Mesenchymal stem cell (in vitro differentiated cells and primary cell): ENCODE measurements at regions not wholly inside any gene's neighbourhood (a gene's known extent, or its start where the extent isn't known, plus 50 kb on each side); places are given as distances from the start of the nearest gene placed in this dataset.
A peak's percentile ranks its signal among the peaks of the same experiment; 100 is the strongest.

ENCODE experiments used
- DNase-seq: peaks from one replicate; pipeline ENCODE4 v3.0.0-alpha.2; 2013
- H2AFZ ChIP-seq: one replicate; pipeline ENCODE4 v1.6.1; 2013; ENCODE audit warnings: low read depth, mild to moderate bottlenecking, control low read depth, inconsistent platforms, low read length, moderate library complexity
- H2AK5ac ChIP-seq: 2 replicates; pipeline ENCODE4 v1.6.1; 2013; ENCODE audit warnings: low read length, moderate library complexity, mild to moderate bottlenecking, inconsistent platforms; ENCODE audit not compliant: severe bottlenecking
- H2BK120ac ChIP-seq: one replicate; pipeline ENCODE4 v1.6.1; 2013; ENCODE audit warnings: low read depth, mild to moderate bottlenecking, inconsistent platforms, low read length, moderate library complexity
- H2BK12ac ChIP-seq, 2 experiments: one replicate each; pipeline ENCODE4 v1.6.1; 2013; ENCODE audit warnings: inconsistent platforms in 2 of 2, low read length in 2 of 2, mild to moderate bottlenecking in 2 of 2, moderate library complexity in 2 of 2, control low read depth in 1 of 2
- H2BK15ac ChIP-seq: one replicate; pipeline ENCODE4 v1.6.1; 2013; ENCODE audit warnings: mild to moderate bottlenecking, low read depth, inconsistent platforms; ENCODE audit not compliant: poor library complexity, severe bottlenecking
- H2BK5ac ChIP-seq: 2 replicates; pipeline ENCODE4 v1.6.1; 2013; ENCODE audit warnings: low read depth, mild to moderate bottlenecking, low read length, control low read depth, inconsistent platforms; ENCODE audit not compliant: poor library complexity, severe bottlenecking
- H3K14ac ChIP-seq, 2 experiments: one replicate each; pipeline ENCODE4 v1.6.1; 2013; ENCODE audit warnings: inconsistent platforms in 2 of 2, low read length in 2 of 2, control low read depth in 1 of 2, mild to moderate bottlenecking in 1 of 2, moderate library complexity in 1 of 2
- H3K18ac ChIP-seq, 2 experiments: one replicate each; pipeline ENCODE4 v1.6.1; 2013; ENCODE audit warnings: inconsistent platforms in 2 of 2, low read length in 2 of 2, control low read depth in 1 of 2, low read depth in 1 of 2, mild to moderate bottlenecking in 1 of 2
- H3K23ac ChIP-seq, 2 experiments: one replicate each; pipeline ENCODE4 v1.6.1; 2013; ENCODE audit warnings: inconsistent platforms in 2 of 2, low read length in 2 of 2, mild to moderate bottlenecking in 2 of 2, moderate library complexity in 2 of 2, control low read depth in 1 of 2
- H3K27ac ChIP-seq: 2 replicates; pipeline ENCODE4 v1.5.1; 2013; ENCODE audit warnings: mild to moderate bottlenecking, moderate library complexity, low read length, control low read depth, inconsistent platforms; ENCODE audit not compliant: poor library complexity, severe bottlenecking
- H3K27me3 ChIP-seq, 2 experiments: 2 replicates each; pipeline versions ENCODE4 v1.6.1 to v1.7.0; 2013; ENCODE audit warnings: low read length in 2 of 2, mild to moderate bottlenecking in 2 of 2, moderate library complexity in 2 of 2, control low read depth in 1 of 2, inconsistent platforms in 1 of 2; ENCODE audit not compliant: control insufficient read depth in 1 of 2, insufficient read depth in 1 of 2
- H3K36me3 ChIP-seq, 2 experiments: 2 replicates each; pipeline versions ENCODE4 v1.6.1 to v1.7.0; 2013; ENCODE audit warnings: low read length in 2 of 2, control low read depth in 1 of 2, inconsistent platforms in 1 of 2, low read depth in 1 of 2, mild to moderate bottlenecking in 1 of 2; ENCODE audit not compliant: insufficient read depth in 2 of 2, control insufficient read depth in 1 of 2
- H3K4ac ChIP-seq, 2 experiments: one replicate each; pipeline ENCODE4 v1.6.1; 2013; ENCODE audit warnings: inconsistent platforms in 2 of 2, low read length in 2 of 2, mild to moderate bottlenecking in 2 of 2, moderate library complexity in 2 of 2, control low read depth in 1 of 2, low read depth in 1 of 2
- H3K4me1 ChIP-seq: 2 replicates; pipeline ENCODE4 v1.6.1; 2013; ENCODE audit warnings: low read depth, low read length, control low read depth; ENCODE audit not compliant: control insufficient read depth, insufficient read depth
- H3K4me2 ChIP-seq: 2 replicates; pipeline ENCODE4 v1.6.1; 2013; ENCODE audit warnings: low read length, mild to moderate bottlenecking, inconsistent platforms; ENCODE audit not compliant: poor library complexity, severe bottlenecking
- H3K4me3 ChIP-seq, 2 experiments: 2 replicates each; pipeline versions ENCODE4 v1.5.1 to v1.7.0; 2013; ENCODE audit warnings: low read length in 2 of 2, mild to moderate bottlenecking in 2 of 2, control low read depth in 1 of 2, low read depth in 1 of 2; ENCODE audit not compliant: insufficient read depth in 1 of 2
- H3K79me1 ChIP-seq: replicated peaks from 2 replicates; pipeline ENCODE4 v1.6.1; 2013; ENCODE audit warnings: mild to moderate bottlenecking, control low read depth, low read length, inconsistent platforms; ENCODE audit not compliant: poor library complexity, severe bottlenecking
- H3K9ac ChIP-seq: 2 replicates; pipeline ENCODE4 v1.7.0; 2013; ENCODE audit warnings: mild to moderate bottlenecking, low read length, moderate library complexity
- H3K9me3 ChIP-seq: 2 replicates; pipeline ENCODE4 v1.7.0; 2013; ENCODE audit warnings: mild to moderate bottlenecking, low read length; ENCODE audit not compliant: control insufficient read depth
- H4K8ac ChIP-seq: one replicate; pipeline ENCODE4 v1.6.1; 2013; ENCODE audit warnings: inconsistent platforms, mild to moderate bottlenecking, low read length, moderate library complexity
- H4K91ac ChIP-seq: one replicate; pipeline ENCODE4 v1.6.1; 2013; ENCODE audit warnings: mild to moderate bottlenecking, low read length, inconsistent platforms
- WGBS: methylation state at CpG from one replicate; pipeline ENCODE4 v1.1.7; 2013; ENCODE audit warnings: mixed read lengths; 5-methylcytosine and 5-hydroxymethylcytosine counted together

GRCh38 chr10:78209970-78210369 is 176.3 kb downstream of the RPS24 start:
- no peak overlapping the region for H3K9ac ChIP-seq
- no peak overlapping the region for H2BK5ac ChIP-seq
- no peak overlapping the region for H2BK12ac ChIP-seq
- no peak overlapping the region for H3K14ac ChIP-seq
- no peak overlapping the region for H3K4me3 ChIP-seq
- no peak overlapping the region for H2BK15ac ChIP-seq
- H3K36me3 ChIP-seq, result no peaks in the 10 kb centered on the region
- 89% methylated on average over 3 of the region's 4 CpGs for WGBS
- no peak overlapping the region for H3K18ac ChIP-seq
- no peaks in the 10 kb centered on the region for H3K27me3 ChIP-seq
- no peak for DNase-seq
- no peak overlapping the region for H3K23ac ChIP-seq
- no peaks in the 10 kb centered on the region for H3K9me3 ChIP-seq
- H3K4me1 ChIP-seq, result peaks cover 14% of the 10 kb centered on the region
- no peak overlapping the region for H3K4ac ChIP-seq
- H3K79me1 ChIP-seq, result no peaks in the 10 kb centered on the region
- H4K8ac ChIP-seq, result no peak overlapping the region
- no peak overlapping the region for H3K4me2 ChIP-seq
- no peak overlapping the region for H2BK120ac ChIP-seq
- H2AFZ ChIP-seq, result no peak overlapping the region
- no peak overlapping the region for H3K27ac ChIP-seq
- H4K91ac ChIP-seq, result no peak overlapping the region
- no peak overlapping the region for H2AK5ac ChIP-seq

DNA sequence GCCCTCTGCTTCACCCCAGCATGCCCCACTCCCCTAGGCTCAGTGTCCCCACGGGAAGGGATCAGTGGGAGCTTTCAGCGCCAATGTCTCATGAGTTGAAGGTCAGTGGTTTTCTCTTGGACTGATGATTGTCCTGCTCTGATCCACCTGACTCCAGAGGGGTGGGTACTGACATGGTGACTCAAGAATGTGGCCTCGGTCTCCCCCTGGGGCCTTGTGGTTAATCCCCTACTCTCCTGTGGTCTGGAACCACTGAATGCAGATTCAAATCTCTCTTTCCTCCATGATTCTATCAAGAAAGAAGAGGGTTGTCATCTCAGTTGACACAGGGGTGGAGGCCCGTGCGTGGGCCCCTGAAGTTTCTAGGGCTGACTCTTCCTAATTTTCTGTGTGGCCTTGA is 176.9 kb downstream of the RPS24 start:
- H3K23ac ChIP-seq, result no peak overlapping the region
- H4K8ac ChIP-seq, result no peak overlapping the region
- no peak overlapping the region for H2BK120ac ChIP-seq
- no peak overlapping the region for H3K27ac ChIP-seq
- no peak overlapping the region for H3K4me2 ChIP-seq
- H2AFZ ChIP-seq, result no peak overlapping the region
- no peaks in the 10 kb centered on the region for H3K27me3 ChIP-seq
- WGBS, result 94% methylated on average over 5 of the region's 5 CpGs
- no peak overlapping the region for H2BK12ac ChIP-seq
- no peak overlapping the region for H4K91ac ChIP-seq
- no peaks in the 10 kb centered on the region for H3K79me1 ChIP-seq
- DNase-seq, result no peak
- H2AK5ac ChIP-seq, result no peak overlapping the region
- no peak overlapping the region for H3K4me3 ChIP-seq
- H3K4me1 ChIP-seq, result peaks cover 15% of the 10 kb centered on the region
- H2BK5ac ChIP-seq, result no peak overlapping the region
- no peaks in the 10 kb centered on the region for H3K9me3 ChIP-seq
- H3K4ac ChIP-seq, result no peak overlapping the region
- no peak overlapping the region for H3K18ac ChIP-seq
- no peak overlapping the region for H2BK15ac ChIP-seq
- H3K14ac ChIP-seq, result no peak overlapping the region
- no peaks in the 10 kb centered on the region for H3K36me3 ChIP-seq
- H3K9ac ChIP-seq, result no peak overlapping the region

DNA sequence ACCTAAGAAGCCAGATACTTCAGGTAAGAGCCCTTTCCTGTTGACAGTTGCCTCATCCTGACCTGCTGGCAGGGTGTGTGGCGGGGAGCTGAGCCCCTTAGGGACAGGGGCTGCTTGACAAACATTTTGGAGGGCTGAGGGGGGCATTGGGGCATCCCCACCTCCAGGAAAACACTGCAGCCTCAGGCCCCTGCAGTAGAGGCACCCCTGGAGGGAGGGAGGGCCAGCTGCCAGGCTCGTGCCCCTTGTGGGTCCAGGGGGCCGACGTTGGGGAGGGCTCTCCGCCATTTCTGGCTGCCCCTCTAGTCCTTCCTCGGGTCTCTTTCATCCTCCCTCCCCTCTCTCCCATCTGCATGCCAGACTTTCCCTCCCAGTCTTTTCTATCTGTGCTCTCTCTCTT is 177.3 kb downstream of the RPS24 start:
- Histone ChIP-seq H3K4me1 (peaks cover 20% of the 10 kb centered on the region), H3K14ac (no peak overlapping the region), H2BK12ac (no peak overlapping the region), H3K4ac (no peak overlapping the region), H3K23ac (no peak overlapping the region), H2AFZ (no peak overlapping the region), H3K4me2 (no peak overlapping the region), H3K36me3 (no peaks in the 10 kb centered on the region), H2BK120ac (no peak overlapping the region), H3K79me1 (no peaks in the 10 kb centered on the region), H2AK5ac (no peak overlapping the region), H2BK5ac (no peak overlapping the region), H3K18ac (no peak overlapping the region), H2BK15ac (no peak overlapping the region), H3K27ac (no peak overlapping the region), H4K8ac (no peak overlapping the region), H3K27me3 (no peaks in the 10 kb centered on the region), H4K91ac (no peak overlapping the region), H3K4me3 (no peak overlapping the region), H3K9me3 (no peaks in the 10 kb centered on the region), H3K9ac (no peak overlapping the region)
- WGBS, result 90% methylated on average over 6 of the region's 6 CpGs
- DNase-seq, result no peak

DNA sequence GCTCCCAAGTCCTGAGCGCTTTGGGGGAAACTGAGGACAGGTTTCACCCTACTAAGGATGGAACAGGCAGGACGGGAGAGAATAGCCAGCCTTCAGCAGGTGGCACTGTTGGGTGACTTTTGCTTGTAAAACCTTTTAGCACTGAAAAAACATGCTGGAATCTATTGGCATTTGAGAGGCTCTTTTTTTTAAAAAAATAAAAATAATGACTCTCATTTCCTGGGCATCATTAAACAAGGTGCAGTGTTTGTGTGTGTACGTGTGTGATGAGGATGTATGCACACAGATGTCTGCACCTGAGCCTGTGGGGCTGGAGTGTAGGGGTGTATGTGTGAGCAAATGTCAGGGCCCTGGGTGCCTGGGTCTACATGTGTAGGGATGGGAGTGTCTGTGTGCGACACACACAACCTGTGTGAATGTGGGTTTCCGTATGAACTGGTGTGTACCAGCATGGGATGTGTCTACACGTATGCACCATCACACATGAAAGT is 177.9 kb downstream of the RPS24 start:
- peak overlapping the region; percentile 66 for H2AK5ac ChIP-seq
- no peak overlapping the region for H2AFZ ChIP-seq
- peak overlapping the region in 1 of 2 experiments; percentile 68 for H3K14ac ChIP-seq
- H3K36me3 ChIP-seq, result no peaks in the 10 kb centered on the region
- WGBS, result 75% methylated on average over 6 of the region's 6 CpGs
- H3K23ac ChIP-seq, result no peak overlapping the region
- H3K9ac ChIP-seq, result peak overlapping the region; percentile 62
- peak; percentile 66 for DNase-seq
- H3K27ac ChIP-seq, result no peak overlapping the region
- no peaks in the 10 kb centered on the region for H3K79me1 ChIP-seq
- H3K4me1 ChIP-seq, result peaks cover 20% of the 10 kb centered on the region
- no peak overlapping the region for H2BK15ac ChIP-seq
- H3K18ac ChIP-seq, result peak overlapping the region in 1 of 2 experiments; percentile 54
- H3K4me2 ChIP-seq, result no peak overlapping the region
- H2BK12ac ChIP-seq, result peak overlapping the region in 1 of 2 experiments; percentile 70
- H3K9me3 ChIP-seq, result no peaks in the 10 kb centered on the region
- no peak overlapping the region for H2BK120ac ChIP-seq
- H2BK5ac ChIP-seq, result no peak overlapping the region
- no peaks in the 10 kb centered on the region for H3K27me3 ChIP-seq
- peak overlapping the region; percentile 70 for H4K91ac ChIP-seq
- H3K4ac ChIP-seq, result peak overlapping the region in 1 of 2 experiments; percentile 24
- H4K8ac ChIP-seq, result no peak overlapping the region
- H3K4me3 ChIP-seq, result no peak overlapping the region
